Loucy (cell line): ENCODE measurements at regions not wholly inside any gene's neighbourhood (a gene's known extent, or its start where the extent isn't known, plus 50 kb on each side); places are given as distances from the start of the nearest gene placed in this dataset.

ENCODE experiments used
- CTCF ChIP-seq: fragments of 200-600 bp; sonication (generic); conservative IDR thresholded peaks from 2 replicates; pipeline ENCODE4 v1.5.1; 2014; ENCODE audit warnings: mild to moderate bottlenecking, antibody characterized with exemption, low read length
- EZH2phosphoT487 ChIP-seq: fragments of 200-600 bp; IDR thresholded peaks from 2 replicates; pipeline ENCODE4 v1.6.1; 2018; ENCODE audit warnings: antibody characterized with exemption, mild to moderate bottlenecking, moderate library complexity, borderline replicate concordance

- no peak for TF ChIP-seq CTCF
- TF ChIP-seq EZH2phosphoT487, result no peak
Measured at GRCh38 chr5:117266280-117266679, 691.7 kb upstream of the SEMA6A start.
